WTC11 (cell line): ENCODE measurements at regions not wholly inside any gene's neighbourhood (a gene's known extent, or its start where the extent isn't known, plus 50 kb on each side); places are given as distances from the start of the nearest gene placed in this dataset.

Source experiments
- ATAC-seq: fragments of 200-7000 bp; cut with Tn5 transposase; 2 replicates; pipeline ENCODE4 v1.10.0; 2021; ENCODE audit warnings: mild to moderate bottlenecking, moderate library complexity
- CTCF ChIA-PET: fragments of 300-600 bp; sonication (Branson Sonifier 250); formaldehyde crosslinking; loops from one replicate; lab custom pipeline; 2021; ENCODE audit warnings: antibody characterized with exemption; lab: Charles Lee
- POLR2A ChIA-PET: fragments of 350-600 bp; sonication (Branson Sonifier 250); formaldehyde crosslinking; loops from one replicate; lab custom pipeline; 2021; ENCODE audit warnings: antibody characterized with exemption; lab: Charles Lee
- DNase-seq: peaks from one replicate; pipeline ENCODE4 v3.0.0; 2021; ENCODE audit warnings: low spot score
- H3K27ac Mint-ChIP-seq: 2 replicates; pipeline ENCODE4 v1.8.0; 2021; ENCODE audit warnings: mixed read lengths
- H3K27me3 Mint-ChIP-seq: 2 replicates; pipeline ENCODE4 v1.8.0; 2021; ENCODE audit warnings: low read depth, mild to moderate bottlenecking, moderate library complexity, mixed read lengths
- H3K36me3 Mint-ChIP-seq: 2 replicates; pipeline ENCODE4 v1.8.0; 2021; ENCODE audit warnings: mixed read lengths
- H3K4me1 Mint-ChIP-seq: 2 replicates; pipeline ENCODE4 v1.8.0; 2022; ENCODE audit warnings: mixed read lengths
- H3K4me3 Mint-ChIP-seq: 2 replicates; pipeline ENCODE4 v1.8.0; 2021; ENCODE audit warnings: mild to moderate bottlenecking, moderate library complexity, mixed read lengths
- H3K9me3 Mint-ChIP-seq: 2 replicates; pipeline ENCODE4 v1.8.0; 2021; ENCODE audit warnings: mixed read lengths
- ATF6 ChIP-seq: sonication (generic); formaldehyde crosslinking; IDR thresholded peaks from 2 replicates; pipeline ENCODE4 v1.8.1; 2023; ENCODE audit warnings: mild to moderate bottlenecking, missing genetic modification reagents
- CREB1 ChIP-seq: sonication (generic); formaldehyde crosslinking; IDR thresholded peaks from 2 replicates; pipeline ENCODE4 v1.8.0; 2023; ENCODE audit warnings: mild to moderate bottlenecking, missing genetic modification reagents
- E2F4 ChIP-seq: sonication (generic); formaldehyde crosslinking; IDR thresholded peaks from 2 replicates; pipeline ENCODE4 v1.8.1; 2022; ENCODE audit warnings: low read depth, mild to moderate bottlenecking, moderate library complexity, missing genetic modification reagents, borderline replicate concordance
- FOXK1 ChIP-seq: sonication (generic); formaldehyde crosslinking; IDR thresholded peaks from 2 replicates; pipeline ENCODE4 v1.8.0; 2022; ENCODE audit warnings: mild to moderate bottlenecking, moderate library complexity, missing genetic modification reagents
- FOXP1 ChIP-seq: sonication (generic); formaldehyde crosslinking; IDR thresholded peaks from 2 replicates; pipeline ENCODE4 v1.8.0; 2022; ENCODE audit warnings: missing genetic modification reagents, mild to moderate bottlenecking, moderate library complexity, borderline replicate concordance
- MLX ChIP-seq: sonication (generic); formaldehyde crosslinking; IDR thresholded peaks from 2 replicates; pipeline ENCODE4 v1.8.1; 2023; ENCODE audit warnings: mild to moderate bottlenecking, missing genetic modification reagents, moderate library complexity
- MYBL2 ChIP-seq: sonication (generic); formaldehyde crosslinking; IDR thresholded peaks from 2 replicates; pipeline ENCODE4 v1.8.1; 2023; ENCODE audit warnings: mild to moderate bottlenecking, moderate library complexity, missing genetic modification reagents
- NFATC4 ChIP-seq: fragments of 250-450 bp; sonication (Bioruptor Pico); IDR thresholded peaks from 2 replicates; pipeline ENCODE4 v1.9.0; 2021; ENCODE audit warnings: mild to moderate bottlenecking
- RELA ChIP-seq: sonication (generic); formaldehyde crosslinking; IDR thresholded peaks from 2 replicates; pipeline ENCODE4 v1.8.1; 2022; ENCODE audit warnings: missing genetic modification reagents, mild to moderate bottlenecking, borderline replicate concordance
- SMAD4 ChIP-seq: sonication (generic); formaldehyde crosslinking; IDR thresholded peaks from 2 replicates; pipeline ENCODE4 v1.8.0; 2022; ENCODE audit warnings: mild to moderate bottlenecking, missing genetic modification reagents
- STAT6 ChIP-seq: sonication (generic); formaldehyde crosslinking; conservative IDR thresholded peaks from 2 replicates; pipeline ENCODE4 v1.8.1; 2023; ENCODE audit warnings: mild to moderate bottlenecking, low read depth, missing genetic modification reagents, moderate library complexity
- TCF7 ChIP-seq: sonication (generic); formaldehyde crosslinking; IDR thresholded peaks from 2 replicates; pipeline ENCODE4 v1.8.0; 2022; ENCODE audit warnings: mild to moderate bottlenecking, low read depth, missing genetic modification reagents, moderate library complexity
- TEAD1 ChIP-seq: sonication (generic); formaldehyde crosslinking; IDR thresholded peaks from 2 replicates; pipeline ENCODE4 v1.8.0; 2022; ENCODE audit warnings: mild to moderate bottlenecking, missing genetic modification reagents
- TEAD4 ChIP-seq: sonication (generic); formaldehyde crosslinking; IDR thresholded peaks from 2 replicates; pipeline ENCODE4 v1.8.0; 2022; ENCODE audit warnings: mild to moderate bottlenecking, missing genetic modification reagents
- USF2 ChIP-seq: sonication (generic); formaldehyde crosslinking; IDR thresholded peaks from 2 replicates; pipeline ENCODE4 v1.8.1; 2023; ENCODE audit warnings: mild to moderate bottlenecking, missing genetic modification reagents, moderate library complexity
- ZNF121 ChIP-seq: sonication (generic); formaldehyde crosslinking; IDR thresholded peaks from 2 replicates; pipeline ENCODE4 v1.8.0; 2023; ENCODE audit warnings: missing genetic modification reagents
- ZNF138 ChIP-seq: sonication (generic); formaldehyde crosslinking; conservative IDR thresholded peaks from 2 replicates; pipeline ENCODE4 v1.8.1; 2022; ENCODE audit warnings: mild to moderate bottlenecking, moderate library complexity, missing genetic modification reagents
- ZNF396 ChIP-seq: fragments of 250-450 bp; sonication (Bioruptor Pico); IDR thresholded peaks from 2 replicates; pipeline ENCODE4 v1.8.0; 2021; ENCODE audit warnings: mild to moderate bottlenecking, moderate library complexity, borderline replicate concordance
- TF ChIP-seq, protein P1 (sequence below): sonication (generic); formaldehyde crosslinking; IDR thresholded peaks from 2 replicates; pipeline ENCODE4 v1.8.0; 2022; ENCODE audit warnings: missing genetic modification reagents
- TF ChIP-seq, protein P2 (sequence below): fragments of 250-450 bp; sonication (Bioruptor Pico); IDR thresholded peaks from 2 replicates; pipeline ENCODE4 v1.8.0; 2021; ENCODE audit warnings: mild to moderate bottlenecking

GRCh38 chr10:44261296-44261695 lies 123.6 kb downstream of the CXCL12 start:
- Mint-ChIP-seq H3K4me1 (peaks cover 17% of the 10 kb centered on the region), H3K27me3 (no peaks in the 10 kb centered on the region), H3K9me3 (peaks cover 11% of the 10 kb centered on the region), H3K27ac (no peak overlapping the region), H3K36me3 (peaks cover under 1% of the 10 kb centered on the region; the same call in 1 of the 2 replicates), H3K4me3 (no peak overlapping the region)
- TF ChIP-seq MYBL2 (no peak), TEAD4 (no peak), MLX (CRISPR knock-in tag) (no peak), USF2 (CRISPR knock-in tag) (no peak), ZNF396 (CRISPR knock-in tag) (no peak), FOXK1 (CRISPR knock-in tag) (no peak), TCF7 (CRISPR knock-in tag) (no peak), RELA (no peak), E2F4 (no peak), ATF6 (no peak), TEAD1 (CRISPR knock-in tag) (no peak)
- TF ChIP-seq, protein P1, sequence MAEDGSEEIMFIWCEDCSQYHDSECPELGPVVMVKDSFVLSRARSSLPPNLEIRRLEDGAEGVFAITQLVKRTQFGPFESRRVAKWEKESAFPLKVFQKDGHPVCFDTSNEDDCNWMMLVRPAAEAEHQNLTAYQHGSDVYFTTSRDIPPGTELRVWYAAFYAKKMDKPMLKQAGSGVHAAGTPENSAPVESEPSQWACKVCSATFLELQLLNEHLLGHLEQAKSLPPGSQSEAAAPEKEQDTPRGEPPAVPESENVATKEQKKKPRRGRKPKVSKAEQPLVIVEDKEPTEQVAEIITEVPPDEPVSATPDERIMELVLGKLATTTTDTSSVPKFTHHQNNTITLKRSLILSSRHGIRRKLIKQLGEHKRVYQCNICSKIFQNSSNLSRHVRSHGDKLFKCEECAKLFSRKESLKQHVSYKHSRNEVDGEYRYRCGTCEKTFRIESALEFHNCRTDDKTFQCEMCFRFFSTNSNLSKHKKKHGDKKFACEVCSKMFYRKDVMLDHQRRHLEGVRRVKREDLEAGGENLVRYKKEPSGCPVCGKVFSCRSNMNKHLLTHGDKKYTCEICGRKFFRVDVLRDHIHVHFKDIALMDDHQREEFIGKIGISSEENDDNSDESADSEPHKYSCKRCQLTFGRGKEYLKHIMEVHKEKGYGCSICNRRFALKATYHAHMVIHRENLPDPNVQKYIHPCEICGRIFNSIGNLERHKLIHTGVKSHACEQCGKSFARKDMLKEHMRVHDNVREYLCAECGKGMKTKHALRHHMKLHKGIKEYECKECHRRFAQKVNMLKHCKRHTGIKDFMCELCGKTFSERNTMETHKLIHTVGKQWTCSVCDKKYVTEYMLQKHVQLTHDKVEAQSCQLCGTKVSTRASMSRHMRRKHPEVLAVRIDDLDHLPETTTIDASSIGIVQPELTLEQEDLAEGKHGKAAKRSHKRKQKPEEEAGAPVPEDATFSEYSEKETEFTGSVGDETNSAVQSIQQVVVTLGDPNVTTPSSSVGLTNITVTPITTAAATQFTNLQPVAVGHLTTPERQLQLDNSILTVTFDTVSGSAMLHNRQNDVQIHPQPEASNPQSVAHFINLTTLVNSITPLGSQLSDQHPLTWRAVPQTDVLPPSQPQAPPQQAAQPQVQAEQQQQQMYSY (CRISPR knock-in tag): no peak
- ATAC-seq (no peak), DNase-seq (no peak)
- CTCF ChIA-PET: no interaction called here
- POLR2A ChIA-PET: no interaction called here

DNA sequence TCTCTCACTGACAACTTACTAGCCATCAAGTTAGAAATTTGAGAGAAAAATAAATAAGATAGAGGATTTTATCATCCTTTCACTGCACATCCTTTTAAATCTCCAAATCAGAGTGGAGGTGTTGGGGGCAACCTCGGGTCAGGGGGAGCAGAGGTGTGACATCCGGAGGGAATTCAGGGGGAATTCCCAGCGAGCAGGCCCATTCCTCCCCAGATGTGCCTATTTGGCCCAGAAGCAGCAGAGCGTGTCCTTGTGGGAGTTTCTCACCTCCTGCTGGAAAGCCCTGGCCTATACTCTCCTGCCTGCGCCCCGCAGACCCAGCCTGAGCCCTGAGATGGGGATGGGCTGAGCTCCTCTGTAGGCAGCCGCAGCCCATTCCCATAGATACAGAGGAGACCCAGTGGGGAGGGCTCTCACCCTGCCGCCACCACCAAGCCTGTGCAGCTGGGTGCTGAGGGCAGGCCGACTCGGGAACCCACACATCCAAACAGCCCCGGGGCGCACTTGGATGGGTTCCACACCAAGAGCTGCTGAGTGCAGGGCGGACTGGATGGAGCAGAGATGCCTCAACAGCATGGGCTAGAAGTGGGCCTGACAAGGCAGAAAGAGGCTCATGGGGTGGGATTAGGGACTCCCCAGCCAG lies 124.5 kb downstream of the CXCL12 start:
- Mint-ChIP-seq H3K4me3 (no peak overlapping the region), H3K36me3 (no peaks in the 10 kb centered on the region), H3K27ac (no peak overlapping the region), H3K27me3 (no peaks in the 10 kb centered on the region), H3K9me3 (peaks cover 6% of the 10 kb centered on the region), H3K4me1 (peaks cover 17% of the 10 kb centered on the region)
- DNase-seq: no peak
- POLR2A ChIA-PET: interaction anchor here (0.5 kb wide), 1 partner anchor 597 kb away, joined by 4 read pairs; no protein-coding TSS in a partner anchor
- ATAC-seq: no peak
- CTCF ChIA-PET: no interaction called here
- no peak for TF ChIP-seq FOXP1 (CRISPR knock-in tag)
- TF ChIP-seq RELA: no peak
- no peak for TF ChIP-seq ZNF121 (CRISPR knock-in tag)
- TF ChIP-seq NFATC4 (CRISPR knock-in tag): no peak
- no peak for TF ChIP-seq CREB1 (CRISPR knock-in tag)
- no peak for TF ChIP-seq MLX (CRISPR knock-in tag)
- TF ChIP-seq STAT6: no peak
- no peak for TF ChIP-seq SMAD4
- no peak for TF ChIP-seq ZNF138
- TF ChIP-seq, protein P2, sequence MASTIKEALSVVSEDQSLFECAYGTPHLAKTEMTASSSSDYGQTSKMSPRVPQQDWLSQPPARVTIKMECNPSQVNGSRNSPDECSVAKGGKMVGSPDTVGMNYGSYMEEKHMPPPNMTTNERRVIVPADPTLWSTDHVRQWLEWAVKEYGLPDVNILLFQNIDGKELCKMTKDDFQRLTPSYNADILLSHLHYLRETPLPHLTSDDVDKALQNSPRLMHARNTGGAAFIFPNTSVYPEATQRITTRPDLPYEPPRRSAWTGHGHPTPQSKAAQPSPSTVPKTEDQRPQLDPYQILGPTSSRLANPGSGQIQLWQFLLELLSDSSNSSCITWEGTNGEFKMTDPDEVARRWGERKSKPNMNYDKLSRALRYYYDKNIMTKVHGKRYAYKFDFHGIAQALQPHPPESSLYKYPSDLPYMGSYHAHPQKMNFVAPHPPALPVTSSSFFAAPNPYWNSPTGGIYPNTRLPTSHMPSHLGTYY: no peak
